ENCODE measurements at regions not wholly inside any gene's neighbourhood (a gene's known extent, or its start where the extent isn't known, plus 50 kb on each side); places are given as distances from the start of the nearest gene placed in this dataset.

GRCh38 chr4:133741766-133742165 is 459.8 kb downstream of the PABPC4L start:
- no peak for DNase-seq (ENCODE audit: low spot score)

- DNase-seq (ENCODE audit: low spot score), result no peak
Measured at GRCh38 chr4:133720001-133720400, 481.6 kb downstream of the PABPC4L start.

- no peak for DNase-seq (ENCODE audit: low spot score)
Measured at GRCh38 chr4:133719098-133719497, 482.5 kb downstream of the PABPC4L start.

GRCh38 chr4:133714211-133714610 is 487.4 kb downstream of the PABPC4L start:
- DNase-seq (ENCODE audit: low spot score), result no peak

GRCh38 chr4:133713340-133713739 is 488.2 kb downstream of the PABPC4L start:
- DNase-seq (ENCODE audit: low spot score), result no peak

- no peak for DNase-seq (ENCODE audit: low spot score)
Measured at GRCh38 chr4:133711817-133712216, 489.8 kb downstream of the PABPC4L start.

GRCh38 chr4:133694416-133694815 is 507.2 kb downstream of the PABPC4L start:
- no peak for DNase-seq (ENCODE audit: low spot score)

- no peak for DNase-seq (ENCODE audit: low spot score)
Measured at GRCh38 chr4:133683967-133684366, 517.6 kb downstream of the PABPC4L start.

GRCh38 chr4:133668061-133668851 is 519.2 kb downstream of the PCDH10 start:
- no peak for DNase-seq (ENCODE audit: low spot score)

GRCh38 chr4:133647206-133647605 is 498.1 kb downstream of the PCDH10 start:
- no peak for DNase-seq (ENCODE audit: low spot score)

GRCh38 chr4:133641191-133641590 is 492.1 kb downstream of the PCDH10 start:
- no peak for DNase-seq (ENCODE audit: low spot score)

- DNase-seq (ENCODE audit: low spot score), result no peak
Measured at GRCh38 chr4:133638751-133639150, 489.7 kb downstream of the PCDH10 start.

- no peak for DNase-seq (ENCODE audit: low spot score)
Measured at GRCh38 chr4:133637161-133637560, 488.1 kb downstream of the PCDH10 start.

- no peak for DNase-seq (ENCODE audit: low spot score)
Measured at GRCh38 chr4:133624744-133625143, 475.6 kb downstream of the PCDH10 start.

- no peak for DNase-seq (ENCODE audit: low spot score)
Measured at GRCh38 chr4:133623847-133624246, 474.8 kb downstream of the PCDH10 start.

GRCh38 chr4:133621628-133622027 is 472.5 kb downstream of the PCDH10 start:
- no peak for DNase-seq (ENCODE audit: low spot score)

- DNase-seq (ENCODE audit: low spot score), result no peak
Measured at GRCh38 chr4:133620555-133620954, 471.5 kb downstream of the PCDH10 start.

GRCh38 chr4:133618963-133619362 is 469.9 kb downstream of the PCDH10 start:
- no peak for DNase-seq (ENCODE audit: low spot score)

- DNase-seq (ENCODE audit: low spot score), result no peak
Measured at GRCh38 chr4:133600008-133600407, 450.9 kb downstream of the PCDH10 start.

- no peak for DNase-seq (ENCODE audit: low spot score)
Measured at GRCh38 chr4:133598779-133599178, 449.7 kb downstream of the PCDH10 start.

- no peak for DNase-seq (ENCODE audit: low spot score)
Measured at GRCh38 chr4:133597251-133597650, 448.2 kb downstream of the PCDH10 start.

GRCh38 chr4:133596459-133596858 is 447.4 kb downstream of the PCDH10 start:
- no peak for DNase-seq (ENCODE audit: low spot score)

GRCh38 chr4:133594390-133595207 is 445.5 kb downstream of the PCDH10 start:
- DNase-seq (ENCODE audit: low spot score), result no peak
